ENCODE measurements at regions not wholly inside any gene's neighbourhood (a gene's known extent, or its start where the extent isn't known, plus 50 kb on each side); places are given as distances from the start of the nearest gene placed in this dataset.

DNA sequence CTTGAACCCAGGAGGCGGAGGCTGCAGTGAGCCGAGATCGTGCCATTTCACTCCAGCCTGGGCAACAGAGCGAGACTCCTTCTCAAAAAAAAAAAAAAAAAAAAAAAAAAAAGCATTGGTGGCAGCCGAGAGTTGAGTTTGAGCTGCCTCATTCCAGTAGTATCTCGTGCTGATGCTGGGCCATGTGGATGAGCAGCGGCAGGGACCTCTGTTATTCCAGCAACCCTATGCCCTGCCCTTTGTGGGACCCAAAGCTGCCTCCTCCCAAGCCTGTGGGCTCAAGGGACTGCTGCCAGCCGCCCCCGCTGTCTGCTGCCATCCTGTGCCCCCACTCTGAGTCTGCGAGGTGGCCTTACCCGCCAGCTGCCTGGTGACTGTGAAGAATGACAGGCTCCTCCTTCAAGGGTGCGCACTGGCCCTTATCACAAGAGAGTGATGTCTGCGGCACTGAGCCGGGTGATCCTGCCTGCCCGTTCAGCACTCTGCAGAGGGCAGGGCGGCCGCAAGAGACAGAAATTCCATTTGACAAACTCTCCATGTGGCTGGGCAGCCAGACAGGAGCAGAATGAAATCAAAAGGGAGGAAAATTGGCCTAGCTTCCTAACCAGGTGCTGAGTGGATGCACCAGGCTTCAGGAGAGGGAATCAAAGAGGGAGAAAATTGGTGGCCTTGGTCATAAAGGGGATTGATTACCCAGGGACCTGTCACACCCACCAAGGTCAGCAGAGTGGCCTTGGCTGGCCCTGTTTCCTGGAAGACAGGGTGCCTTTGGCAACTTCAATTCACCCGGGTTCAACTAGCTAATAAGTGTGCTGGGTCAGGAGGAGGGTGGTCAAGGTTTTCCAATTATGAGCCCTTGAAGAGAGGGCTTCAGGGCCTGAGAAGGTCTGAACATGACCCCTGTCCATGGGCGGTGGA, 65.3 kb upstream of the ZMIZ1 start:
- TF ChIP-seq ZNF274 (IDR thresholded peaks at IDR 0.05; ENCODE audit: low read depth, low read length) (no peak), SUZ12 (IDR thresholded peaks at IDR 0.05; ENCODE audit: extremely low read depth, insufficient read depth, insufficient read length) (no peak), YY1 (IDR thresholded peaks at IDR 0.05; ENCODE audit: insufficient read depth, insufficient read length) (no peak)
- H3K36me3 ChIP-seq (ENCODE audit: insufficient read depth, insufficient read length, low read length): no peaks in the 10 kb centered on the region
- no peak overlapping the region for H3K9ac ChIP-seq (ENCODE audit: insufficient read length, low read depth)
- no peak overlapping the region for H3K4me3 ChIP-seq (ENCODE audit: insufficient read length, low read depth)
- H3K4me1 ChIP-seq (ENCODE audit: insufficient read depth, insufficient read length): peaks cover 11% of the 10 kb centered on the region
- no peaks in the 10 kb centered on the region for H3K9me3 ChIP-seq (ENCODE audit: insufficient read depth, low read length)
- no peak for DNase-seq (ENCODE audit: low read depth, low spot score)
- peaks cover 5% of the 10 kb centered on the region for H3K27me3 ChIP-seq (ENCODE audit: insufficient read depth, insufficient read length)

DNA sequence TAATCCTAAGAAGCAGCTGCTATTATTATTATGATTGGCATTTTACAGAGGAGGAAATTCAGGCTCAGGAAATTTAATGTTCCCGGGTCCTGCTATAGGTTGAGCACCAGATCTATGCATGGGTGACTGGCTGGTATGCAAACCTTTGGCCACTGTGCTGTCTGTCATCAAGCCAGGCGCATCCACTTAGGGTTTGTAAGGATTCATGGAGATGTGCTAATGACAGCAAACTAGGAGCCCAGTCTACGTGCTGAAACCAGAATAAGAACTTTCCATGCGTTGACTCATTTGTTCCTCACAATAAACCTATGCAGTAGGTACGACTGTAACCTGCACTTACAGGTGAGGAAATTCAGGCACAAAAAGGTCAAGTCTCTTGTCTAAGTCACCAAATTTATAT, 64.5 kb upstream of the ZMIZ1 start:
- Histone ChIP-seq H3K27me3 (ENCODE audit: insufficient read depth, insufficient read length) (peaks cover 5% of the 10 kb centered on the region), H3K4me1 (ENCODE audit: insufficient read depth, insufficient read length) (peaks cover 11% of the 10 kb centered on the region), H3K9me3 (ENCODE audit: insufficient read depth, low read length) (no peaks in the 10 kb centered on the region), H3K9ac (ENCODE audit: insufficient read length, low read depth) (no peak overlapping the region), H3K4me3 (ENCODE audit: insufficient read length, low read depth) (no peak overlapping the region), H3K36me3 (ENCODE audit: insufficient read depth, insufficient read length, low read length) (no peaks in the 10 kb centered on the region)
- TF ChIP-seq SUZ12 (IDR thresholded peaks at IDR 0.05; ENCODE audit: extremely low read depth, insufficient read depth, insufficient read length) (no peak), ZNF274 (IDR thresholded peaks at IDR 0.05; ENCODE audit: low read depth, low read length) (no peak), YY1 (IDR thresholded peaks at IDR 0.05; ENCODE audit: insufficient read depth, insufficient read length) (no peak)
- no peak for DNase-seq (ENCODE audit: low read depth, low spot score)

DNA sequence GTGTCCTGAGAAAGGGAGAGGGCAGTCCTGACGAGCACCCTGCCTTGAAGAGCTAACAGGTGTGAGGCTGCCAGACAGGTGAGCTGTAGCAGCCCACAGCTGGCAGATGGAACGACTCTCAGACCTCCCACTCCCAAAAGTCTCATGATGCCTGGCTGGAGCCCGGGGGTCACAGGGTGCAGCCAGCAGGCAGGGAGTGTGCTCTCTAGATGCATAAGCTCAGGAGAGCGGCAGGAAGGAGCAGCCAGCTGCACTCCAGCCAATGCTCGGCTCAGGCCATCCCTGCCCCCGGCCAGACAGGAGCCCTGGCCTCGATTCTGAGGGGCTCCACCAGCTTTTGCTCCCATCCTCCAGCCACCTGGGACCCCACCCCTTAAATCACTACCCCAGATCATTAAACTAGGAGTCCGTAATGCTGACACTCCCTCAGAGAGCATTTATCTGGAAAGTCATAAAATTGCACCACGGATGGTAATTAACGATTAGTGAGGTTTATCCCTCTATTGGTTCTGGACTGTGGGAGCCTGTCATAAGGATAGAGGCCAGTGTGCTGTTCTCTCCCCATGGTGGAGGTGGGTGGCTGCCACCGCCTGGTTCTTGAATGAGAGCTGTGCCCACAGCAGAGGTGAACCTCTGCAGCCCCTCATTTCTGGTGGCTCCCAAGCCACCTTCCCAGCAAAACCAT, 63.5 kb upstream of the ZMIZ1 start:
- Histone ChIP-seq H3K4me1 (ENCODE audit: insufficient read depth, insufficient read length) (peaks cover 11% of the 10 kb centered on the region), H3K9ac (ENCODE audit: insufficient read length, low read depth) (no peak overlapping the region), H3K4me3 (ENCODE audit: insufficient read length, low read depth) (no peak overlapping the region), H3K27me3 (ENCODE audit: insufficient read depth, insufficient read length) (peaks cover 2% of the 10 kb centered on the region), H3K36me3 (ENCODE audit: insufficient read depth, insufficient read length, low read length) (no peaks in the 10 kb centered on the region), H3K9me3 (ENCODE audit: insufficient read depth, low read length) (no peaks in the 10 kb centered on the region)
- DNase-seq (ENCODE audit: low read depth, low spot score): no peak
- no peak for TF ChIP-seq SUZ12 (IDR thresholded peaks at IDR 0.05; ENCODE audit: extremely low read depth, insufficient read depth, insufficient read length)
- no peak for TF ChIP-seq ZNF274 (IDR thresholded peaks at IDR 0.05; ENCODE audit: low read depth, low read length)
- no peak for TF ChIP-seq YY1 (IDR thresholded peaks at IDR 0.05; ENCODE audit: insufficient read depth, insufficient read length)

DNA sequence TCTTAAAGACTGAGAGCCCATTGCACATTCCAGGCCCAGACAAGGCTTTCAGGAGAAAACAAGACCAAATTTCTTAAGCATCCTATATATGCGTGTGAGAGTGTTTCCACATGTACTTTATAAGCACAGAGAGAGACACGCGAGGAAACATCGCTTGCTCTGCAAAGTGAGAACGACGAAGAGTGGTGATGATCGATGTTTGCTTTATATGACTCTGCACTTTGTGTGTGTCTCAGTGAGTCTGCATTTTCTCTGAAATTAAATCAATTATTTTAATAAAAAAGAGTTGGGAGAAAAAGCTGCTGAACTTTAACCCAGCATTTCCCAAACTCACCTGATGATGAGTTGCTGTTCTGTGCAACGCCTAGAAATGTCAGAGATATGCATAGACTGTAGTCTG, 61.7 kb upstream of the ZMIZ1 start:
- TF ChIP-seq SUZ12 (IDR thresholded peaks at IDR 0.05; ENCODE audit: extremely low read depth, insufficient read depth, insufficient read length): no peak
- no peak for TF ChIP-seq ZNF274 (IDR thresholded peaks at IDR 0.05; ENCODE audit: low read depth, low read length)
- TF ChIP-seq YY1 (IDR thresholded peaks at IDR 0.05; ENCODE audit: insufficient read depth, insufficient read length): no peak
- Histone ChIP-seq H3K9ac (ENCODE audit: insufficient read length, low read depth) (no peak overlapping the region), H3K4me1 (ENCODE audit: insufficient read depth, insufficient read length) (peaks cover 9% of the 10 kb centered on the region), H3K4me3 (ENCODE audit: insufficient read length, low read depth) (no peak overlapping the region), H3K9me3 (ENCODE audit: insufficient read depth, low read length) (no peaks in the 10 kb centered on the region), H3K36me3 (ENCODE audit: insufficient read depth, insufficient read length, low read length) (no peaks in the 10 kb centered on the region), H3K27me3 (ENCODE audit: insufficient read depth, insufficient read length) (no peaks in the 10 kb centered on the region)
- DNase-seq (ENCODE audit: low read depth, low spot score): no peak

DNA sequence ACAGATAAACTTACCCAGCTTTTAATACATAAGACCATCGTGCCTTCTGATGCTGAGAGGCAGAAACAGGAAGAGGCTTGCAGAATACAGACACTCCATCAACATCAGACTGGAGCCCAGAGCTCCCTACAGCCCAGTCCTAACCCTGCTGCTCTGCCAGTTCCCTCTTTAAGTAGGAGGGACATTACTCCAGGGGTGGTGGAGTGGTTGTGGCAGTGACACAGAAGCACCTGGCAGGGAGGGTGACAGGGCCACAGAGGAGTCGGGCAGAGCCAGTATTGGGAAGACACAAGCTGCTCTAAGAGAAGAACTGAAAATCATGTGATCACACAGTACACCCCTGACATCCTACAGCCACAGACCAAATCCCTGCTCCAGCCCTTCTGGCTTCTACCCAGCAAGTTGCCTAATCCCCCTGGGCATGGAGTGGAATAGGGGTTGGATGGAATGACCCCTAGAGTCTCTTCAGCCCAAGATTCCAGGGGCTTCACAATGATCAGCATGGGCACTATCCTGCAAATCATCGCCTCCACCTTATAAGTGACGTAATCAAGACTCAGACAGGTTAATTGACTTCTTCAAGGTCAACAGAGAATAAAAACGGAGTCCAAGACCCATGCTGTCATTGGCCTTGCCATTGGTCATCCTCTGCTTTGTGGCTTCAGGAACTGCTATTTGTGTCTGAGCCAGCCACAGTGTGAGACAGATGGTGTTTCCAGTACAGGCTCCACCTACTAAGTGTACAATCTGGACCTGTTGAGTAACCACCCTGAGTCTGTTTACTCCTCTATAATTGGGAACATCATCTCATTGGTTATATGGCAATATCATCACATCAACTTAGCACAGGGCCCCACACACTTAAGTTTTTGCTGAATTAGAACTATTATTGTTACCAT, 61.1 kb upstream of the ZMIZ1 start:
- Histone ChIP-seq H3K36me3 (ENCODE audit: insufficient read depth, insufficient read length, low read length) (no peaks in the 10 kb centered on the region), H3K9ac (ENCODE audit: insufficient read length, low read depth) (no peak overlapping the region), H3K4me1 (ENCODE audit: insufficient read depth, insufficient read length) (peaks cover 8% of the 10 kb centered on the region), H3K4me3 (ENCODE audit: insufficient read length, low read depth) (no peak overlapping the region), H3K27me3 (ENCODE audit: insufficient read depth, insufficient read length) (peaks cover 1% of the 10 kb centered on the region), H3K9me3 (ENCODE audit: insufficient read depth, low read length) (no peaks in the 10 kb centered on the region)
- TF ChIP-seq YY1 (IDR thresholded peaks at IDR 0.05; ENCODE audit: insufficient read depth, insufficient read length) (no peak), SUZ12 (IDR thresholded peaks at IDR 0.05; ENCODE audit: extremely low read depth, insufficient read depth, insufficient read length) (no peak), ZNF274 (IDR thresholded peaks at IDR 0.05; ENCODE audit: low read depth, low read length) (no peak)
- DNase-seq (ENCODE audit: low read depth, low spot score): no peak

DNA sequence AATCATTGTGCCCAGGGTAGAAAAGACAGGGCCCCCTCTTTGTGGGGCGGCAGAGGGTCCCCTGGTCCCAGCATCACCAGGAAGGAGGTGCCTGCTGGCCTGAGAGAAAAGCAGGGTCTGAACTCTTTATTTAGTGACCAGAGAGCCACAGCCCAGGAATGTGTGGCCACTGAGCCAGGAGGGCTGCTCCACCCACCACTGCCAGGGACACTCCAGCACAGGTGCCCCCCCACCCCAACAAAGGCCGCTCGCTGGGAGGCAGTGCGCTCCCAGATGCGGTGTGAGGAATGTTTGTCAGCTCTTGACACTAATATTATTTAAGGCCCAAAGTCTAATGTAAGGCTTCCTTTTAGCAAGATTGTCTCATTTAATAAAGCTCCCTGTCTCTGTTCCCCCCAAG, 59.6 kb upstream of the ZMIZ1 start:
- H3K4me3 ChIP-seq (ENCODE audit: insufficient read length, low read depth): no peak overlapping the region
- H3K27me3 ChIP-seq (ENCODE audit: insufficient read depth, insufficient read length): peaks cover 9% of the 10 kb centered on the region
- H3K9ac ChIP-seq (ENCODE audit: insufficient read length, low read depth): no peak overlapping the region
- DNase-seq (ENCODE audit: low read depth, low spot score): no peak
- H3K36me3 ChIP-seq (ENCODE audit: insufficient read depth, insufficient read length, low read length): no peaks in the 10 kb centered on the region
- no peaks in the 10 kb centered on the region for H3K9me3 ChIP-seq (ENCODE audit: insufficient read depth, low read length)
- peaks cover 3% of the 10 kb centered on the region for H3K4me1 ChIP-seq (ENCODE audit: insufficient read depth, insufficient read length)
- no peak for TF ChIP-seq YY1 (IDR thresholded peaks at IDR 0.05; ENCODE audit: insufficient read depth, insufficient read length)
- no peak for TF ChIP-seq ZNF274 (IDR thresholded peaks at IDR 0.05; ENCODE audit: low read depth, low read length)
- no peak for TF ChIP-seq SUZ12 (IDR thresholded peaks at IDR 0.05; ENCODE audit: extremely low read depth, insufficient read depth, insufficient read length)
